ENCODE measurements at regions not wholly inside any gene's neighbourhood (a gene's known extent, or its start where the extent isn't known, plus 50 kb on each side); places are given as distances from the start of the nearest gene placed in this dataset.

DNA sequence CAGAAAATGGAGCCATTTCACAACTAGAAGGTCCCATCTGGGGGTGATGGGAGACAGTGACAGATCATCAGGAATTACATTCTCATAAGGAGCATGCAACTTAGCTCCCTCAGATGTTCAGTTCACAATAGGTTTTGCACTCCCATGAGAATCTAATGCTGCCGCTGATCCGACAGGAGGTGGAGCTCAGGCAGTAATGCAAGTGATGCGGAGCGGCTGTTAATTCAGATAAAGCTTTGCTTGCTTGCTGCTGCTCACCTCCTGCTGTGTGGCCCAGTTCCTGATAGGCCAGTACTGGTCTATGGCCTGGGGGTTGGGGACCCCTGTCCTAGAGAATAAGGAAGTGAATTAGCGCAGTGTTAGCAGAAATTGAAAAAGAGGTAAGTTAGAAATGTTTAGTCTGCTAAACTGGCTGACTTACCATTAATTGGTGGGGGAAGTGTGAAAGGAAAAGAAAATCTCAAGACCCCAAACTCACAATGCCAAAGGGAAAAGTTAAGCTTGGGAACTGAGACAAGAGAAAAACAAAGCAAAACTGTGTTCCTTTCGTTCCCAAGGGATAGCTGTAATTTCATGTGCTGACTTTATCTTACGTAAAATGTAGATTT is 76.4 kb downstream of the LYZL2 start (continued):
- TF ChIP-seq, protein P1, sequence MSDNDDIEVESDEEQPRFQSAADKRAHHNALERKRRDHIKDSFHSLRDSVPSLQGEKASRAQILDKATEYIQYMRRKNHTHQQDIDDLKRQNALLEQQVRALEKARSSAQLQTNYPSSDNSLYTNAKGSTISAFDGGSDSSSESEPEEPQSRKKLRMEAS (CRISPR knock-in tag; IDR thresholded peaks at IDR 0.05): no peak
- TF ChIP-seq, protein P2, sequence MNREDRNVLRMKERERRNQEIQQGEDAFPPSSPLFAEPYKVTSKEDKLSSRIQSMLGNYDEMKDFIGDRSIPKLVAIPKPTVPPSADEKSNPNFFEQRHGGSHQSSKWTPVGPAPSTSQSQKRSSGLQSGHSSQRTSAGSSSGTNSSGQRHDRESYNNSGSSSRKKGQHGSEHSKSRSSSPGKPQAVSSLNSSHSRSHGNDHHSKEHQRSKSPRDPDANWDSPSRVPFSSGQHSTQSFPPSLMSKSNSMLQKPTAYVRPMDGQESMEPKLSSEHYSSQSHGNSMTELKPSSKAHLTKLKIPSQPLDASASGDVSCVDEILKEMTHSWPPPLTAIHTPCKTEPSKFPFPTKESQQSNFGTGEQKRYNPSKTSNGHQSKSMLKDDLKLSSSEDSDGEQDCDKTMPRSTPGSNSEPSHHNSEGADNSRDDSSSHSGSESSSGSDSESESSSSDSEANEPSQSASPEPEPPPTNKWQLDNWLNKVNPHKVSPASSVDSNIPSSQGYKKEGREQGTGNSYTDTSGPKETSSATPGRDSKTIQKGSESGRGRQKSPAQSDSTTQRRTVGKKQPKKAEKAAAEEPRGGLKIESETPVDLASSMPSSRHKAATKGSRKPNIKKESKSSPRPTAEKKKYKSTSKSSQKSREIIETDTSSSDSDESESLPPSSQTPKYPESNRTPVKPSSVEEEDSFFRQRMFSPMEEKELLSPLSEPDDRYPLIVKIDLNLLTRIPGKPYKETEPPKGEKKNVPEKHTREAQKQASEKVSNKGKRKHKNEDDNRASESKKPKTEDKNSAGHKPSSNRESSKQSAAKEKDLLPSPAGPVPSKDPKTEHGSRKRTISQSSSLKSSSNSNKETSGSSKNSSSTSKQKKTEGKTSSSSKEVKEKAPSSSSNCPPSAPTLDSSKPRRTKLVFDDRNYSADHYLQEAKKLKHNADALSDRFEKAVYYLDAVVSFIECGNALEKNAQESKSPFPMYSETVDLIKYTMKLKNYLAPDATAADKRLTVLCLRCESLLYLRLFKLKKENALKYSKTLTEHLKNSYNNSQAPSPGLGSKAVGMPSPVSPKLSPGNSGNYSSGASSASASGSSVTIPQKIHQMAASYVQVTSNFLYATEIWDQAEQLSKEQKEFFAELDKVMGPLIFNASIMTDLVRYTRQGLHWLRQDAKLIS (CRISPR knock-in tag; IDR thresholded peaks at IDR 0.05): no peak
- TF ChIP-seq, protein P3, sequence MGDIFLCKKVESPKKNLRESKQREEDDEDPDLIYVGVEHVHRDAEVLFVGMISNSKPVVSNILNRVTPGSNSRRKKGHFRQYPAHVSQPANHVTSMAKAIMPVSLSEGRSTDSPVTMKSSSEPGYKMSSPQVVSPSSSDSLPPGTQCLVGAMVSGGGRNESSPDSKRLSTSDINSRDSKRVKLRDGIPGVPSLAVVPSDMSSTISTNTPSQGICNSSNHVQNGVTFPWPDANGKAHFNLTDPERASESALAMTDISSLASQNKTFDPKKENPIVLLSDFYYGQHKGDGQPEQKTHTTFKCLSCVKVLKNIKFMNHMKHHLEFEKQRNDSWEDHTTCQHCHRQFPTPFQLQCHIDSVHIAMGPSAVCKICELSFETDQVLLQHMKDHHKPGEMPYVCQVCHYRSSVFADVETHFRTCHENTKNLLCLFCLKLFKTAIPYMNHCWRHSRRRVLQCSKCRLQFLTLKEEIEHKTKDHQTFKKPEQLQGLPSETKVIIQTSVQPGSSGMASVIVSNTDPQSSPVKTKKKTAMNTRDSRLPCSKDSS (IDR thresholded peaks at IDR 0.05; ENCODE audit: low read depth, partially characterized antibody): no peak
- TF ChIP-seq ADNP (tag; IDR thresholded peaks at IDR 0.05): peak; percentile 11
- TF ChIP-seq NRF1 (conservative IDR thresholded peaks at IDR 0.05 in 1 of 2, IDR thresholded peaks at IDR 0.05 in 1 of 2): peak; percentile 34 to 58; a peak in 3 of 4 replicates
- no peak for TF ChIP-seq ZNF165 (CRISPR knock-in tag; IDR thresholded peaks at IDR 0.05; ENCODE audit: borderline replicate concordance)
- no peak for TF ChIP-seq SMAD2 (IDR thresholded peaks at IDR 0.05; ENCODE audit: low read depth, low read length)
- TF ChIP-seq MAFG (tag; conservative IDR thresholded peaks at IDR 0.05): peak; percentile 83
- TF ChIP-seq POLR2G (IDR thresholded peaks at IDR 0.05; ENCODE audit: low read depth, low read length): no peak
- TF ChIP-seq ZNF445 (CRISPR knock-in tag; IDR thresholded peaks at IDR 0.05; ENCODE audit: low read depth): no peak
- TF ChIP-seq, protein P4, sequence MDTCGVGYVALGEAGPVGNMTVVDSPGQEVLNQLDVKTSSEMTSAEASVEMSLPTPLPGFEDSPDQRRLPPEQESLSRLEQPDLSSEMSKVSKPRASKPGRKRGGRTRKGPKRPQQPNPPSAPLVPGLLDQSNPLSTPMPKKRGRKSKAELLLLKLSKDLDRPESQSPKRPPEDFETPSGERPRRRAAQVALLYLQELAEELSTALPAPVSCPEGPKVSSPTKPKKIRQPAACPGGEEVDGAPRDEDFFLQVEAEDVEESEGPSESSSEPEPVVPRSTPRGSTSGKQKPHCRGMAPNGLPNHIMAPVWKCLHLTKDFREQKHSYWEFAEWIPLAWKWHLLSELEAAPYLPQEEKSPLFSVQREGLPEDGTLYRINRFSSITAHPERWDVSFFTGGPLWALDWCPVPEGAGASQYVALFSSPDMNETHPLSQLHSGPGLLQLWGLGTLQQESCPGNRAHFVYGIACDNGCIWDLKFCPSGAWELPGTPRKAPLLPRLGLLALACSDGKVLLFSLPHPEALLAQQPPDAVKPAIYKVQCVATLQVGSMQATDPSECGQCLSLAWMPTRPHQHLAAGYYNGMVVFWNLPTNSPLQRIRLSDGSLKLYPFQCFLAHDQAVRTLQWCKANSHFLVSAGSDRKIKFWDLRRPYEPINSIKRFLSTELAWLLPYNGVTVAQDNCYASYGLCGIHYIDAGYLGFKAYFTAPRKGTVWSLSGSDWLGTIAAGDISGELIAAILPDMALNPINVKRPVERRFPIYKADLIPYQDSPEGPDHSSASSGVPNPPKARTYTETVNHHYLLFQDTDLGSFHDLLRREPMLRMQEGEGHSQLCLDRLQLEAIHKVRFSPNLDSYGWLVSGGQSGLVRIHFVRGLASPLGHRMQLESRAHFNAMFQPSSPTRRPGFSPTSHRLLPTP (IDR thresholded peaks at IDR 0.05; ENCODE audit: borderline replicate concordance, extremely low read depth, insufficient read length): no peak
- peak; percentile 51; the same call in 1 of the 2 replicates for TF ChIP-seq NCOA1 (IDR thresholded peaks at IDR 0.05; ENCODE audit: low read depth)
- TF ChIP-seq ZSCAN32 (CRISPR knock-in tag; IDR thresholded peaks at IDR 0.05): no peak
- no peak for TF ChIP-seq ZFP30 (CRISPR knock-in tag; IDR thresholded peaks at IDR 0.05; ENCODE audit: borderline replicate concordance)
- TF ChIP-seq TAF7 (tag; IDR thresholded peaks at IDR 0.05): no peak
- no peak for TF ChIP-seq ZNF253 (CRISPR knock-in tag; conservative IDR thresholded peaks at IDR 0.05)
- TF ChIP-seq, protein P5, sequence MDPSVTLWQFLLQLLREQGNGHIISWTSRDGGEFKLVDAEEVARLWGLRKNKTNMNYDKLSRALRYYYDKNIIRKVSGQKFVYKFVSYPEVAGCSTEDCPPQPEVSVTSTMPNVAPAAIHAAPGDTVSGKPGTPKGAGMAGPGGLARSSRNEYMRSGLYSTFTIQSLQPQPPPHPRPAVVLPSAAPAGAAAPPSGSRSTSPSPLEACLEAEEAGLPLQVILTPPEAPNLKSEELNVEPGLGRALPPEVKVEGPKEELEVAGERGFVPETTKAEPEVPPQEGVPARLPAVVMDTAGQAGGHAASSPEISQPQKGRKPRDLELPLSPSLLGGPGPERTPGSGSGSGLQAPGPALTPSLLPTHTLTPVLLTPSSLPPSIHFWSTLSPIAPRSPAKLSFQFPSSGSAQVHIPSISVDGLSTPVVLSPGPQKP (CRISPR knock-in tag; IDR thresholded peaks at IDR 0.05): no peak

Data from K562 (cell line).